ENCODE measurements at regions not wholly inside any gene's neighbourhood (a gene's known extent, or its start where the extent isn't known, plus 50 kb on each side); places are given as distances from the start of the nearest gene placed in this dataset.

- TF ChIP-seq TAF1 (IDR thresholded peaks at IDR 0.05; ENCODE audit: low read depth, low read length) (no peak), SPI1 (IDR thresholded peaks at IDR 0.05; ENCODE audit: low read depth, low read length) (no peak), POLR2AphosphoS5 (IDR thresholded peaks at IDR 0.05; ENCODE audit: low read depth, low read length) (no peak), PAX5 (IDR thresholded peaks at IDR 0.05; ENCODE audit: insufficient read depth, low read length, severe bottlenecking) (no peak), POU2F2 (IDR thresholded peaks at IDR 0.05; ENCODE audit: low read depth, low read length) (no peak), POLR2A (IDR thresholded peaks at IDR 0.05; ENCODE audit: low read depth, low read length) (no peak)
- DNase-seq (ENCODE audit: insufficient read length, low spot score) (no peak), FAIRE-seq (no peak)
These were observed 51.4 kb upstream of the HNRNPU start for GRCh38 chr1:244915736-244916135.

GRCh38 chr1:244914761-244915160, 50.4 kb upstream of the HNRNPU start:
- FAIRE-seq (no peak), DNase-seq (ENCODE audit: insufficient read length, low spot score) (no peak)
- TF ChIP-seq POU2F2 (IDR thresholded peaks at IDR 0.05; ENCODE audit: low read depth, low read length) (no peak), PAX5 (IDR thresholded peaks at IDR 0.05; ENCODE audit: insufficient read depth, low read length, severe bottlenecking) (no peak), SPI1 (IDR thresholded peaks at IDR 0.05; ENCODE audit: low read depth, low read length) (no peak), TAF1 (IDR thresholded peaks at IDR 0.05; ENCODE audit: low read depth, low read length) (no peak), POLR2AphosphoS5 (IDR thresholded peaks at IDR 0.05; ENCODE audit: low read depth, low read length) (no peak), POLR2A (IDR thresholded peaks at IDR 0.05; ENCODE audit: low read depth, low read length) (no peak)
